Spleen (tissue), 11 donors: ENCODE measurements at regions not wholly inside any gene's neighbourhood (a gene's known extent, or its start where the extent isn't known, plus 50 kb on each side); places are given as distances from the start of the nearest gene placed in this dataset.

Experiments
- DNase-seq: peaks from one replicate; pipeline ENCODE4 v3.0.0-alpha.2; 2020
- H3K27ac ChIP-seq, 8 donors: fragments of 200-600 bp; sonication (generic) in 7 of 8; 1 replicate in 4 of 8; 2 replicates in 4 of 8; pipeline versions ENCODE4 v1.5.0 to v1.8.0; 2016 to 2021; ENCODE audit warnings: inconsistent platforms in 4 of 8, mild to moderate bottlenecking in 4 of 8, moderate library complexity in 1 of 8
- H3K27me3 ChIP-seq, 7 donors: fragments of 200-600 bp; sonication (generic) in 6 of 7; replicated peaks in 1 of 7; 1 replicate in 4 of 7; 2 replicates in 3 of 7; pipeline versions ENCODE4 v1.5.0 to v1.8.0; 2016 to 2021; ENCODE audit warnings: inconsistent platforms in 3 of 7, mild to moderate bottlenecking in 1 of 7
- H3K36me3 ChIP-seq, 6 donors: fragments of 200-600 bp; sonication (generic) in 5 of 6; 1 replicate in 4 of 6; 2 replicates in 2 of 6; pipeline versions ENCODE4 v1.5.0 to v1.8.0; 2016 to 2021; ENCODE audit warnings: inconsistent platforms in 2 of 6
- H3K4me1 ChIP-seq, 6 donors: fragments of 200-600 bp; sonication (generic) in 5 of 6; 1 replicate in 3 of 6; 2 replicates in 3 of 6; pipeline versions ENCODE4 v1.5.0 to v1.8.0; 2016 to 2021; ENCODE audit warnings: inconsistent platforms in 3 of 6
- H3K4me3 ChIP-seq, 8 donors: fragments of 200-600 bp; sonication (generic) in 7 of 8; 1 replicate in 4 of 8; 2 replicates in 4 of 8; pipeline versions ENCODE4 v1.5.0 to v1.8.0; 2016 to 2021; ENCODE audit warnings: inconsistent platforms in 4 of 8, mild to moderate bottlenecking in 4 of 8, moderate library complexity in 2 of 8
- H3K9me3 ChIP-seq, 8 donors: fragments of 200-600 bp; sonication (generic) in 7 of 8; 1 replicate in 4 of 8; 2 replicates in 4 of 8; pipeline versions ENCODE4 v1.5.0 to v1.8.0; 2016 to 2021; ENCODE audit warnings: inconsistent platforms in 4 of 8
- POLR2A ChIP-seq, 3 donors: fragments of 450-650 bp; IDR thresholded peaks; one replicate each; pipeline ENCODE4 v1.5.1; 2017; ENCODE audit warnings: antibody characterized with exemption in 3 of 3, mild to moderate bottlenecking in 1 of 3
- POLR2AphosphoS5 ChIP-seq, 3 donors: sonication (generic); formaldehyde crosslinking; IDR thresholded peaks; one replicate each; pipeline ENCODE4 v1.5.1; 2017; ENCODE audit warnings: antibody characterized with exemption in 3 of 3
- WGBS, 5 donors: extraction: QIAGEN DNeasy Blood & Tissue Kit in 3 of 5; methylation state at CpG; one replicate each; pipeline versions ENCODE4 v1.1.5 to v1.1.7; 2013 to 2018; 5-methylcytosine and 5-hydroxymethylcytosine counted together
- intact Hi-C: fragments of 100-400 bp; cut with DNase I; formaldehyde crosslinking; loops from one replicate; pipeline ENCODE4 v1.15.0; 2023; ENCODE audit warnings: low total_unique reads
- TF ChIP-seq, protein P1 (sequence below), 11 experiments: fragments of 200-600 bp in 7 of 11; fragments of 450-650 bp in 4 of 11; sonication (generic) in 4 of 11; IDR thresholded peaks in 8 of 11; conservative IDR thresholded peaks in 3 of 11; 1 replicate in 7 of 11; 2 replicates in 4 of 11; pipeline versions ENCODE4 v1.4.0 to v1.8.0; 2016 to 2021; ENCODE audit warnings: antibody characterized with exemption in 11 of 11, inconsistent platforms in 4 of 11, mild to moderate bottlenecking in 1 of 11
- donor health status: healthy with polysubstance abuse.
- donor health status: DM: no; HTN: no; CAD: no; lungs with moderate emphysema.
- donor health status: DM: no; HTN: no; CAD: no.
- donor health status: Bipolar disorder and iron deficiency.
- donor health status: healthy.
- donor health status: DM: no; HTN: no; CAD: no.
- donor health status: DM: yes; HTN: yes; CAD: no.

DNA sequence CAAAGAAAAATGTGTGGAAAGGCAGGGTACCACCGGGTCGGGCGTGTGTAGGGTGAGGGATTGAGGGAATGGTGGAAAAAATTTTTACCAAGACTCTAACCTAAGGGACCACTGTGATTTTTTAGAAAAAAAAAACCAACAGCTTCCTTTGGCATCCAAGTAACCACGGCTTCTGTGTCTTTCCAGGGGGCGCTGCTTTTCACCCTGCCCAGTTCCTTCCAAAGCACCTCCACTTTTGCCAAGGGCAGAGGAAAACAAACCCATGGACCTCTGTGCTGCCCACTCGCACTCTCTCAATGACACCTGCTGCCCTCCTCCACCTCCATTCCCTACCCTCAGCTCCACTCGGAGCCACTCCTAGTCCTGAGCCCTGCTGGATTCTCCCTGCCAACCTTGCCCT, 381.0 kb downstream of the ENC1 start:
- intact Hi-C loops = no loop called here
- no peak overlapping the region for H3K4me3 ChIP-seq
- TF ChIP-seq POLR2AphosphoS5 (IDR thresholded peaks at IDR 0.05) (no peak), POLR2A (IDR thresholded peaks at IDR 0.05) (no peak)
- TF ChIP-seq, protein P1, sequence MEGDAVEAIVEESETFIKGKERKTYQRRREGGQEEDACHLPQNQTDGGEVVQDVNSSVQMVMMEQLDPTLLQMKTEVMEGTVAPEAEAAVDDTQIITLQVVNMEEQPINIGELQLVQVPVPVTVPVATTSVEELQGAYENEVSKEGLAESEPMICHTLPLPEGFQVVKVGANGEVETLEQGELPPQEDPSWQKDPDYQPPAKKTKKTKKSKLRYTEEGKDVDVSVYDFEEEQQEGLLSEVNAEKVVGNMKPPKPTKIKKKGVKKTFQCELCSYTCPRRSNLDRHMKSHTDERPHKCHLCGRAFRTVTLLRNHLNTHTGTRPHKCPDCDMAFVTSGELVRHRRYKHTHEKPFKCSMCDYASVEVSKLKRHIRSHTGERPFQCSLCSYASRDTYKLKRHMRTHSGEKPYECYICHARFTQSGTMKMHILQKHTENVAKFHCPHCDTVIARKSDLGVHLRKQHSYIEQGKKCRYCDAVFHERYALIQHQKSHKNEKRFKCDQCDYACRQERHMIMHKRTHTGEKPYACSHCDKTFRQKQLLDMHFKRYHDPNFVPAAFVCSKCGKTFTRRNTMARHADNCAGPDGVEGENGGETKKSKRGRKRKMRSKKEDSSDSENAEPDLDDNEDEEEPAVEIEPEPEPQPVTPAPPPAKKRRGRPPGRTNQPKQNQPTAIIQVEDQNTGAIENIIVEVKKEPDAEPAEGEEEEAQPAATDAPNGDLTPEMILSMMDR (IDR thresholded peaks at IDR 0.05 in 8 of 11, conservative IDR thresholded peaks at IDR 0.05 in 3 of 11) = no peak
- no peaks in the 10 kb centered on the region for H3K27me3 ChIP-seq
- no peak overlapping the region for H3K27ac ChIP-seq
- peaks cover 10 to 31% (median 21%) of the 10 kb centered on the region in 6 donors for H3K4me1 ChIP-seq
- H3K9me3 ChIP-seq = no peaks in the 10 kb centered on the region
- 72 to 96% (median 89%) methylated on average over 7 of the region's 7 CpGs for WGBS, 5 donors
- H3K36me3 ChIP-seq = no peaks in the 10 kb centered on the region
- DNase-seq = no peak

DNA sequence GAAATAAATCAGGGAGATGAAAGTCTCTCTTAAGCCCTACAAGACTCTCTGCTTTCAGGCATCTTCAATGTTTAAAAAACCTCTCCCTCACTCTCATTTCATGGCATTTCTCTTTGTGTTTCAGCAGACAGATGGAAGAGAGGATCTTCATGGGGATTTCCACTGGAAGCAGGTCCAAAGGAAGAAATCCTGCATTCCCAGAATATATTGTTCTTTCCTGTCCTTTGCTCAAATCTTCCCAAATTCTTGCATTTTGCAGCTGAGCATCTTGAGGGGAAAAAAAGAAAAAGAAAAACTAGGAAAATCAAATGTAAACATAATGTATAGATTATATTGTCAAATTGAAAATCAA, 382.2 kb downstream of the ENC1 start:
- Histone ChIP-seq H3K27ac (peak overlapping the region in 7 of 8 donors; percentile 16 to 79 (median 66)), H3K4me3 (no peak overlapping the region), H3K27me3 (no peaks in the 10 kb centered on the region), H3K9me3 (no peaks in the 10 kb centered on the region), H3K36me3 (no peaks in the 10 kb centered on the region), H3K4me1 (peaks cover 10 to 31% (median 21%) of the 10 kb centered on the region in 6 donors)
- no peak for DNase-seq
- intact Hi-C loops = no loop called here
- no peak for TF ChIP-seq POLR2A (IDR thresholded peaks at IDR 0.05)
- no peak for TF ChIP-seq POLR2AphosphoS5 (IDR thresholded peaks at IDR 0.05)
- TF ChIP-seq, protein P1 (IDR thresholded peaks at IDR 0.05 in 8 of 11, conservative IDR thresholded peaks at IDR 0.05 in 3 of 11) = no peak

DNA sequence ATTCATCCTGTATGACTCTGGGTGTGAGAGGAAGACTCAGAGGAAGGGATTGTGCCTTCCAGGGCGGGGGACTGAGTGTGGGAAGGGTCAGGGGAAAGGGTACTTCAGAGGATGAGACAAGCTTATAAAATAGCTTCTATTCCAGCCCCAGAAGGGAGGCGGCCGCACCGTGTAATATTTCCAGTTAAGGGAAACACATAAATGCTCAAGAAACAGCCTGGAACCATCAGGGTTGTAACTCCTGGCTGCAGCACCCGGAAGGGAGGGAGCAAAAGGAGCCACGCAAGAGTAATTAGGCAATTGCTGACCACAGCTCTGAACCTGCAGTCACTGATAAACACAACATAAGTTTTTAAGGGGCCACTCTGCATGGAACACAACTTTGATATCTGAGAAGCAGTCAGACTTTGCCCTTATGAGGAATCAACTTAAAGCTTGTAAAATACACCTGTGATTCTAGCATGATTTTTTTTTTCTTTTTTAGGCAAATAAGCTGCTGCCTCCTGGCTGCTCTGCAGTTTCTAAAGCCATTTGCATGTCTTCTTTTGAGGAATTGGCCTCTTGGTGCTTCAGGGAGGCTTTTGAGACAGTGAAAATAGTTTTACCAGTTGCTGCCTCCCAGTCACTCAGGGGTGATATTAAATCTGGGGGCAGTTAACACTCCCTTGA, 382.7 kb downstream of the ENC1 start:
- intact Hi-C loops = no loop called here
- Histone ChIP-seq H3K27ac (peak overlapping the region in 7 of 8 donors; percentile 16 to 79 (median 66)), H3K4me1 (peaks cover 10 to 31% (median 21%) of the 10 kb centered on the region in 6 donors), H3K36me3 (no peaks in the 10 kb centered on the region), H3K9me3 (no peaks in the 10 kb centered on the region), H3K4me3 (no peak overlapping the region), H3K27me3 (no peaks in the 10 kb centered on the region)
- peak; percentile 73 for DNase-seq
- 16 to 30% (median 17%) methylated on average over 6 of the region's 6 CpGs for WGBS, 5 donors
- TF ChIP-seq POLR2AphosphoS5 (IDR thresholded peaks at IDR 0.05) (peak in 1 of 3 donors; percentile 58), POLR2A (IDR thresholded peaks at IDR 0.05) (no peak)

DNA sequence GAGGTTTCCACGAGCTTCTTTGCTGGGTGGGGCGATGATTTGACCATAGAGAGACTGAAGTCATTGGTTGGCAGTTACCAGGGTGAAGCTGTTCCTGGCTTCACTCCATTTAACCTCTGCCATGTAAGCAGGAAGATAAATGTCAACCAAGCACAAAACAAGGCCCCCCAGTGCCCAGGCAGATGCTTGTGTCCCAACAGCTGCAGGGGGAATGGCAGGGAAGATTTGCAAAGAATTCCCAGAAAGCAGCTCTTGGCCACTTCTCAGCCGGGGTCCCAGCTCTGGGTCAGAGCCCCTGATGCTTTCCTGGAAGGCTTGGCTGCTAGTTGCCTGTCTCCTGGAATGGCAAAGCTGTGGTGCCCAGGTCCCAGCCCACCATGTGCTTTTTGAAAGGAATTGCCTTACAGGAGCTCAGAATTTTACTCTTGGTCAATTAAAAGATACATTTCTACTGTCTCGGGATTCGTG, 383.4 kb downstream of the ENC1 start:
- 45 to 78% (median 63%) methylated on average over 5 of the region's 5 CpGs for WGBS, 5 donors
- peaks cover 10 to 31% (median 21%) of the 10 kb centered on the region in 6 donors for H3K4me1 ChIP-seq
- H3K27me3 ChIP-seq = no peaks in the 10 kb centered on the region
- no peaks in the 10 kb centered on the region for H3K36me3 ChIP-seq
- peak; percentile 55 for DNase-seq
- no peak overlapping the region for H3K4me3 ChIP-seq
- H3K27ac ChIP-seq = peak overlapping the region in 7 of 8 donors; percentile 16 to 79 (median 66)
- no peaks in the 10 kb centered on the region for H3K9me3 ChIP-seq
- TF ChIP-seq POLR2AphosphoS5 (IDR thresholded peaks at IDR 0.05) (no peak), POLR2A (IDR thresholded peaks at IDR 0.05) (no peak)
- TF ChIP-seq, protein P1 (IDR thresholded peaks at IDR 0.05 in 8 of 11, conservative IDR thresholded peaks at IDR 0.05 in 3 of 11) = no peak
- intact Hi-C loops = no loop called here
